IPS-20b (cell line): ENCODE measurements at regions not wholly inside any gene's neighbourhood (a gene's known extent, or its start where the extent isn't known, plus 50 kb on each side); places are given as distances from the start of the nearest gene placed in this dataset.

Experiments used
- H3K27ac ChIP-seq: one replicate; pipeline ENCODE4 v1.5.1; 2013; ENCODE audit warnings: low read length
- H3K27me3 ChIP-seq: 2 replicates; pipeline ENCODE4 v1.6.1; 2013; ENCODE audit warnings: mild to moderate bottlenecking, low read length, inconsistent platforms; ENCODE audit not compliant: insufficient read depth
- H3K36me3 ChIP-seq: 2 replicates; pipeline ENCODE4 v1.6.1; 2013; ENCODE audit warnings: low read depth, mild to moderate bottlenecking, inconsistent platforms, low read length, moderate library complexity; ENCODE audit not compliant: insufficient read depth
- H3K4me1 ChIP-seq: 2 replicates; pipeline ENCODE4 v1.6.1; 2013; ENCODE audit warnings: mild to moderate bottlenecking, control low read depth, inconsistent platforms, low read length, moderate library complexity; ENCODE audit not compliant: insufficient read depth
- H3K4me3 ChIP-seq: 2 replicates; pipeline ENCODE4 v1.5.1; 2013; ENCODE audit warnings: mild to moderate bottlenecking, low read length, inconsistent platforms
- H3K9ac ChIP-seq: 2 replicates; pipeline ENCODE4 v1.6.1; 2013; ENCODE audit warnings: low read depth, mild to moderate bottlenecking, inconsistent platforms, low read length, moderate library complexity
- H3K9me3 ChIP-seq: 2 replicates; pipeline ENCODE4 v1.6.1; 2013; ENCODE audit warnings: mild to moderate bottlenecking, low read depth, low read length, inconsistent platforms; ENCODE audit not compliant: insufficient read depth

GRCh38 chr9:135020481-135021392, 66.7 kb upstream of the OLFM1 start:
- Histone ChIP-seq H3K4me1 (no peaks in the 10 kb centered on the region), H3K27me3 (no peaks in the 10 kb centered on the region), H3K4me3 (no peak overlapping the region), H3K27ac (no peak overlapping the region), H3K9me3 (no peaks in the 10 kb centered on the region), H3K36me3 (no peaks in the 10 kb centered on the region), H3K9ac (no peak overlapping the region)

GRCh38 chr9:135021393-135021789, 66.1 kb upstream of the OLFM1 start:
- Histone ChIP-seq H3K4me1 (no peaks in the 10 kb centered on the region), H3K27me3 (no peaks in the 10 kb centered on the region), H3K27ac (no peak overlapping the region), H3K9me3 (no peaks in the 10 kb centered on the region), H3K9ac (no peak overlapping the region; the same call in 1 of the 2 replicates), H3K36me3 (no peaks in the 10 kb centered on the region), H3K4me3 (no peak overlapping the region)

GRCh38 chr9:135022191-135022870, 65.1 kb upstream of the OLFM1 start:
- Histone ChIP-seq H3K36me3 (no peaks in the 10 kb centered on the region), H3K9me3 (no peaks in the 10 kb centered on the region), H3K27me3 (no peaks in the 10 kb centered on the region), H3K4me1 (no peaks in the 10 kb centered on the region), H3K27ac (no peak overlapping the region), H3K9ac (no peak overlapping the region), H3K4me3 (no peak overlapping the region)

- Histone ChIP-seq H3K36me3 (no peaks in the 10 kb centered on the region), H3K27me3 (no peaks in the 10 kb centered on the region), H3K27ac (no peak overlapping the region), H3K4me1 (no peaks in the 10 kb centered on the region), H3K9ac (no peak overlapping the region), H3K4me3 (no peak overlapping the region), H3K9me3 (no peaks in the 10 kb centered on the region)
Measured at GRCh38 chr9:135023088-135023785, 64.2 kb upstream of the OLFM1 start.

GRCh38 chr9:135023786-135024405, 63.6 kb upstream of the OLFM1 start:
- Histone ChIP-seq H3K27ac (no peak overlapping the region), H3K4me1 (no peaks in the 10 kb centered on the region), H3K9ac (no peak overlapping the region), H3K4me3 (no peak overlapping the region), H3K27me3 (no peaks in the 10 kb centered on the region), H3K9me3 (no peaks in the 10 kb centered on the region), H3K36me3 (no peaks in the 10 kb centered on the region)

GRCh38 chr9:135029463-135029862, 58.0 kb upstream of the OLFM1 start:
- Histone ChIP-seq H3K36me3 (no peaks in the 10 kb centered on the region), H3K4me3 (no peak overlapping the region)

GRCh38 chr9:135029871-135030565, 57.5 kb upstream of the OLFM1 start:
- Histone ChIP-seq H3K36me3 (no peaks in the 10 kb centered on the region), H3K9ac (no peak overlapping the region), H3K27me3 (no peaks in the 10 kb centered on the region), H3K4me3 (no peak overlapping the region), H3K27ac (no peak overlapping the region), H3K9me3 (no peaks in the 10 kb centered on the region), H3K4me1 (no peaks in the 10 kb centered on the region)

More at GRCh38 chr9:135029463-135029862, 58.0 kb upstream of the OLFM1 start:
- Histone ChIP-seq H3K9ac (no peak overlapping the region), H3K27ac (no peak overlapping the region), H3K4me1 (no peaks in the 10 kb centered on the region), H3K27me3 (no peaks in the 10 kb centered on the region), H3K9me3 (no peaks in the 10 kb centered on the region)

GRCh38 chr9:135030566-135031226, 56.8 kb upstream of the OLFM1 start:
- Histone ChIP-seq H3K9me3 (no peaks in the 10 kb centered on the region), H3K27me3 (no peaks in the 10 kb centered on the region), H3K9ac (no peak overlapping the region), H3K4me3 (no peak overlapping the region), H3K36me3 (no peaks in the 10 kb centered on the region), H3K27ac (no peak overlapping the region), H3K4me1 (no peaks in the 10 kb centered on the region)

- Histone ChIP-seq H3K9ac (no peak overlapping the region), H3K27ac (no peak overlapping the region), H3K4me1 (no peaks in the 10 kb centered on the region), H3K36me3 (no peaks in the 10 kb centered on the region), H3K27me3 (no peaks in the 10 kb centered on the region), H3K9me3 (no peaks in the 10 kb centered on the region), H3K4me3 (no peak overlapping the region)
Measured at GRCh38 chr9:135032041-135032835, 55.2 kb upstream of the OLFM1 start.

- Histone ChIP-seq H3K27ac (no peak overlapping the region), H3K4me3 (no peak overlapping the region), H3K9me3 (no peaks in the 10 kb centered on the region), H3K36me3 (no peaks in the 10 kb centered on the region), H3K9ac (no peak overlapping the region), H3K4me1 (no peaks in the 10 kb centered on the region), H3K27me3 (no peaks in the 10 kb centered on the region)
Measured at GRCh38 chr9:135032868-135033460, 54.5 kb upstream of the OLFM1 start.
